Neutrophil (primary cell): ENCODE measurements at regions not wholly inside any gene's neighbourhood (a gene's known extent, or its start where the extent isn't known, plus 50 kb on each side); places are given as distances from the start of the nearest gene placed in this dataset.

Experiments
- H3K27ac ChIP-seq: fragments of 200-600 bp; sonication (generic); 2 replicates; pipeline ENCODE4 v1.5.1; 2016; ENCODE audit warnings: mild to moderate bottlenecking, moderate library complexity
- H3K27me3 ChIP-seq: fragments of 200-600 bp; sonication (generic); 2 replicates; pipeline ENCODE4 v1.6.0; 2016; ENCODE audit warnings: mild to moderate bottlenecking
- H3K36me3 ChIP-seq: fragments of 200-600 bp; sonication (generic); 2 replicates; pipeline ENCODE4 v1.5.1; 2017
- H3K4me1 ChIP-seq, 2 experiments: fragments of 200-600 bp in 1 of 2; sonication (generic) in 1 of 2; 1 replicate in 1 of 2; 2 replicates in 1 of 2; pipeline versions ENCODE4 v1.5.1 to v1.6.1; 2013 to 2016; ENCODE audit warnings: low read depth in 1 of 2, low read length in 1 of 2, mild to moderate bottlenecking in 1 of 2, moderate library complexity in 1 of 2; ENCODE audit not compliant: control insufficient read depth in 1 of 2, insufficient read depth in 1 of 2
- H3K4me3 ChIP-seq, 2 experiments: fragments of 200-600 bp in 1 of 2; sonication (generic) in 1 of 2; 1 replicate in 1 of 2; 2 replicates in 1 of 2; pipeline ENCODE4 v1.5.1; 2013 to 2016; ENCODE audit warnings: low read depth in 1 of 2, low read length in 1 of 2, mild to moderate bottlenecking in 1 of 2, moderate library complexity in 1 of 2
- H3K9me3 ChIP-seq: fragments of 200-600 bp; sonication (generic); 2 replicates; pipeline ENCODE4 v1.5.1; 2016
- TF ChIP-seq, protein P1 (sequence below): fragments of 200-600 bp; sonication (generic); IDR thresholded peaks from 2 replicates; pipeline ENCODE4 v1.5.1; 2016; ENCODE audit warnings: antibody characterized with exemption

DNA sequence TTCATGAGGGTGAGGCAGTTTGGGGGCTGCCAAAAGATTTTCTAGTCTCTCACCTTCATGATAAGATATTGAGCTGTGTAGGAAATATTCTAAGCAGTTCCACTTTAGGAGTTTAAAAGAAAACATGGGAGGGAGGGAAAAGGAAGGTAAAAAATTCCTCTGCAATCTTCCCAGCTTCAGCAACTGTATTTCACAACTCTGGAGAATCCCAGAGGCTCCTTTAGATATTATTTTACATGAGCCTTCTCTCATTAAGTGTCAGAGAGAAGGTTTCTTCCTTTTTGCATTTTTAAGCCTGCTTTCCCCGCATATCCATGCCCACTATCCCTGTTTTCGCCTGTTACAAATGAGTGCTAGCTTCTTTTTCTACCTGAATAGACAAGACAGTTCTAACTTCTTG is 289.4 kb downstream of the CHRM3 start:
- Histone ChIP-seq H3K9me3 (no peaks in the 10 kb centered on the region), H3K27ac (no peak overlapping the region), H3K27me3 (no peaks in the 10 kb centered on the region), H3K36me3 (no peaks in the 10 kb centered on the region), H3K4me3 (no peak overlapping the region), H3K4me1 (no peaks in the 10 kb centered on the region)
- TF ChIP-seq, protein P1, sequence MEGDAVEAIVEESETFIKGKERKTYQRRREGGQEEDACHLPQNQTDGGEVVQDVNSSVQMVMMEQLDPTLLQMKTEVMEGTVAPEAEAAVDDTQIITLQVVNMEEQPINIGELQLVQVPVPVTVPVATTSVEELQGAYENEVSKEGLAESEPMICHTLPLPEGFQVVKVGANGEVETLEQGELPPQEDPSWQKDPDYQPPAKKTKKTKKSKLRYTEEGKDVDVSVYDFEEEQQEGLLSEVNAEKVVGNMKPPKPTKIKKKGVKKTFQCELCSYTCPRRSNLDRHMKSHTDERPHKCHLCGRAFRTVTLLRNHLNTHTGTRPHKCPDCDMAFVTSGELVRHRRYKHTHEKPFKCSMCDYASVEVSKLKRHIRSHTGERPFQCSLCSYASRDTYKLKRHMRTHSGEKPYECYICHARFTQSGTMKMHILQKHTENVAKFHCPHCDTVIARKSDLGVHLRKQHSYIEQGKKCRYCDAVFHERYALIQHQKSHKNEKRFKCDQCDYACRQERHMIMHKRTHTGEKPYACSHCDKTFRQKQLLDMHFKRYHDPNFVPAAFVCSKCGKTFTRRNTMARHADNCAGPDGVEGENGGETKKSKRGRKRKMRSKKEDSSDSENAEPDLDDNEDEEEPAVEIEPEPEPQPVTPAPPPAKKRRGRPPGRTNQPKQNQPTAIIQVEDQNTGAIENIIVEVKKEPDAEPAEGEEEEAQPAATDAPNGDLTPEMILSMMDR = no peak

DNA sequence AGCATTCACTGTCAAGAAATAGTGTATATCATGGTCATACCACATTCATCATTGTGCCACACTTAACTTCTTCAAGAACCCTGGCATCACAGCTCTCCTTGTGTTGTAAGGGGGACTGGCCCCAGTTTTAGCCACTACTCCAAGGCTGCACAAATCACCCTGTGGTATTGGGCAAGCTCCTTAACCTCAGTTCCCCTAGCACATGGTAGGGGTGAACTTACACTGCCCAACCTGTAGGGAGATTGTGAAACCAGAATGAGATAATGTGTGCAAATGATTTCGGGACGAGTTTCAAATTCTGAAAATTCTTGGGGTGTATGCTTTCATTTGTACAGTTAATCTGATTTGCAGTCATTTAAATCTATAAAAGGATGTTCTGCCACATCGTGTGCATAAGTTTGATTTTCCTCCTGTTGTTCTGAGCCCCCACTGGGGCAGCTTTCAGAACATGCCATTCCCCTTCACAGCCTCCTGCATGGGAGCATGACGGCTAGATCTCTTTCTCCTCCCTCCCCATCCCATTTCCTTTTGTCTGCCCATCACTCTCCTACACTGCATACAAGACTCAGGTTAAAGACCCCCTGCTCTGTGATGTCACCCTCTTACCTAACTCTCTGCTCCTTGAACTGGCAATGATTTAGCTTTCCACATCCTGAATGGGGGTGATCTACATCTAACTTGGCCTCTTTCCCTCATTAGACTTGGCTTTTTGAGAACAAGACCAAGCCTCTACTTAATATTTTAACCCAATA is 290.3 kb downstream of the CHRM3 start:
- H3K9me3 ChIP-seq = no peaks in the 10 kb centered on the region
- no peaks in the 10 kb centered on the region for H3K36me3 ChIP-seq
- TF ChIP-seq, protein P1 = no peak
- no peaks in the 10 kb centered on the region for H3K27me3 ChIP-seq
- no peaks in the 10 kb centered on the region for H3K4me1 ChIP-seq
- H3K4me3 ChIP-seq = no peak overlapping the region
- no peak overlapping the region for H3K27ac ChIP-seq

DNA sequence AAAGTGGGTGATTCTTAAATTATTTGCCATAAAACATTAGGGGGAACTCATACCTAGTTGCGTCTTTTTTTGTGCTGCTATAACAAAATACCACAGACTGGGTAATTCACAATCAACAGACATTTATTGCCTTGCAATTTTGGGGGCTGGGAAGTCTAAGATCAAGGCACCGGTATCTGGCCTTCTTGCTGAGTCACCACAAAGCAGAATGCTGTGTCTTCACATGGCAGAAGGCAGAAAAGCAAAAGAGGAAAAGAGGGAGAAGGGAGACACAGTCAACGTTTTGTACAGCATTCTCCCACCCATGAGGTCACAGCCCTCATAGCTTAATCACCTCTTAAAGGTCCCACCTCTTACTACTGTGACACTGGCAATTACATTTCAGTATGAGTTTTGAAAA is 291.0 kb downstream of the CHRM3 start:
- TF ChIP-seq, protein P1 = no peak
- Histone ChIP-seq H3K4me3 (no peak overlapping the region), H3K27me3 (no peaks in the 10 kb centered on the region), H3K36me3 (no peaks in the 10 kb centered on the region), H3K27ac (no peak overlapping the region), H3K9me3 (no peaks in the 10 kb centered on the region), H3K4me1 (no peaks in the 10 kb centered on the region)

DNA sequence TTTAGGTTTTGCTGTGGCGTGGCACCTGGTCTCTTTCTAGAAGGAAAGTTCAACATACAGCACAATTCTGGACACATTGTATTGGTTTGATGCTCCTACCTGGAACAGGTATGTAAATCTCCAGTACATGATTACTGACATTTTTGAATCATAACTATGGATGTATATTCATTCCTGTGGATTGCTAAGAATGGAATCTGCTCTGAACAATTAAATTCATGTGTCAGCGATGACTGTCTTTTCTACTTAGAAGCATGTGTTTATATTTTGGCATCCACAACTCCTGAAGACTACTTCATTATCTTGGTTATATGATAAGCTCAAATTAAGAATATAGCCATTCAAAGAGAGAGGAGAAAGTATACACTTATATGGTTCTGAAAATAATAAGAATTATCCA is 291.8 kb downstream of the CHRM3 start:
- no peak overlapping the region for H3K27ac ChIP-seq
- H3K4me3 ChIP-seq = no peak overlapping the region
- H3K4me1 ChIP-seq = no peaks in the 10 kb centered on the region
- no peaks in the 10 kb centered on the region for H3K27me3 ChIP-seq
- H3K36me3 ChIP-seq = no peaks in the 10 kb centered on the region
- H3K9me3 ChIP-seq = no peaks in the 10 kb centered on the region
- TF ChIP-seq, protein P1 = no peak

DNA sequence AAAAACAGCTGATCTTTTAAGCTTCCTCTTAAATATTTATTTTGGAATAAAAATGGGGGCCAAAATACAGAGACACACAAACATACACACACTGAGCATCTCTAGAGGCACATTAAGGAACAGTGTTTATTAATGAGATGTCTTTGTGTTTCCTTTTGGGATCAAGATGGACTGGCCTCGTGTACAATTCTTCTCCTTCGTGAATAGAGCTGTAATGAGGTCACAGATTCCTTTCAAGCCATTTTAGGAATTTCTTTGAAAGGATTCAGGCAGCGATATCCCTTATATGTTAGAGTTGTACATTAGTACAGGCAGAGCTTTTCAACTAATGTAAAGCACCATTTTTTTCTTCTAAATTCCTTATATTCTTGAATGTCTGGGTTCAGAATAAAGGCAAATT is 295.7 kb downstream of the CHRM3 start:
- H3K4me3 ChIP-seq = no peak overlapping the region
- no peaks in the 10 kb centered on the region for H3K4me1 ChIP-seq
- no peaks in the 10 kb centered on the region for H3K27me3 ChIP-seq
- H3K9me3 ChIP-seq = no peaks in the 10 kb centered on the region
- no peaks in the 10 kb centered on the region for H3K36me3 ChIP-seq
- TF ChIP-seq, protein P1 = no peak
- no peak overlapping the region for H3K27ac ChIP-seq
